ENCODE measurements at regions not wholly inside any gene's neighbourhood (a gene's known extent, or its start where the extent isn't known, plus 50 kb on each side); places are given as distances from the start of the nearest gene placed in this dataset.

GRCh38 chr3:6216135-6217026, 644.5 kb upstream of the GRM7 start:
- no peak for TF ChIP-seq POLR2A (IDR thresholded peaks at IDR 0.05)
- no peak for TF ChIP-seq CTCF (IDR thresholded peaks at IDR 0.05)
